Activated CD8-positive, alpha-beta memory T cell treated with anti-CD3 and anti-CD28 coated beads, Interleukin-2, amount 10 ng/mL, durations not matched to agents 7 days and 5 days (primary cell): ENCODE measurements at regions not wholly inside any gene's neighbourhood (a gene's known extent, or its start where the extent isn't known, plus 50 kb on each side); places are given as distances from the start of the nearest gene placed in this dataset.

Source experiments
- ATAC-seq: fragments of 150-1000 bp; cut with Tn5 transposase; one replicate; pipeline ENCODE4 v1.10.0; 2021; ENCODE audit warnings: moderate library complexity
- CTCF ChIA-PET: fragments of 350-600 bp; sonication (Branson Sonifier 250); formaldehyde crosslinking; loops from one replicate; lab custom pipeline; 2021; ENCODE audit warnings: antibody characterized with exemption; lab: Charles Lee
- DNase-seq: peaks from one replicate; pipeline ENCODE4 v3.0.0-alpha.2; 2020
- H3K27ac Mint-ChIP-seq: one replicate; pipeline ENCODE4 v1.8.0; 2021; ENCODE audit warnings: mild to moderate bottlenecking, mixed read lengths
- H3K27me3 Mint-ChIP-seq: one replicate; pipeline ENCODE4 v1.8.0; 2021; ENCODE audit warnings: mixed read lengths
- H3K36me3 Mint-ChIP-seq: one replicate; pipeline ENCODE4 v1.8.0; 2021; ENCODE audit warnings: mild to moderate bottlenecking, mixed read lengths
- H3K4me1 Mint-ChIP-seq: one replicate; pipeline ENCODE4 v1.8.0; 2021; ENCODE audit warnings: mixed read lengths
- H3K4me3 Mint-ChIP-seq: one replicate; pipeline ENCODE4 v1.8.0; 2021; ENCODE audit warnings: mild to moderate bottlenecking, moderate library complexity, mixed read lengths
- H3K9me3 Mint-ChIP-seq: one replicate; pipeline ENCODE4 v1.8.0; 2022; ENCODE audit warnings: low read depth, mixed read lengths

GRCh38 chrX:39728025-39728424, 369.7 kb downstream of the BCOR start:
- ATAC-seq (no peak), DNase-seq (no peak)
- Mint-ChIP-seq H3K9me3 (no peaks in the 10 kb centered on the region), H3K4me3 (no peak overlapping the region), H3K27ac (no peak overlapping the region), H3K4me1 (peaks cover 14% of the 10 kb centered on the region), H3K27me3 (peaks cover 6% of the 10 kb centered on the region), H3K36me3 (no peaks in the 10 kb centered on the region)
- CTCF ChIA-PET = no interaction called here

- DNase-seq = no peak
- no peaks in the 10 kb centered on the region for H3K9me3 Mint-ChIP-seq
- H3K27me3 Mint-ChIP-seq = no peaks in the 10 kb centered on the region
- H3K4me1 Mint-ChIP-seq = peaks cover 14% of the 10 kb centered on the region
- no peak for ATAC-seq
- no peaks in the 10 kb centered on the region for H3K36me3 Mint-ChIP-seq
- no peak overlapping the region for H3K27ac Mint-ChIP-seq
- H3K4me3 Mint-ChIP-seq = no peak overlapping the region
- CTCF ChIA-PET = no interaction called here
Observed at GRCh38 chrX:39728852-39729598, 368.7 kb downstream of the BCOR start.

- CTCF ChIA-PET = interaction anchor here (0.9 to 2.0 kb wide), 4 partner anchors 10 to 83 kb away, joined by 3 to 7 read pairs (median 3); no protein-coding TSS in a partner anchor
- Mint-ChIP-seq H3K4me3 (no peak overlapping the region), H3K27me3 (no peaks in the 10 kb centered on the region), H3K9me3 (no peaks in the 10 kb centered on the region), H3K36me3 (no peaks in the 10 kb centered on the region), H3K4me1 (peaks cover 7% of the 10 kb centered on the region), H3K27ac (no peak overlapping the region)
- ATAC-seq (no peak), DNase-seq (no peak)
Observed at GRCh38 chrX:39729981-39730661, 367.6 kb downstream of the BCOR start.

GRCh38 chrX:39730662-39731329, 367.0 kb downstream of the BCOR start:
- Mint-ChIP-seq H3K36me3 (no peaks in the 10 kb centered on the region), H3K27me3 (no peaks in the 10 kb centered on the region), H3K9me3 (no peaks in the 10 kb centered on the region), H3K4me1 (peaks cover 5% of the 10 kb centered on the region), H3K27ac (no peak overlapping the region), H3K4me3 (no peak overlapping the region)
- DNase-seq (peak; percentile 66), ATAC-seq (peak; percentile 63)
- CTCF ChIA-PET = interaction anchor here (0.7 to 2.0 kb wide), 8 partner anchors 9 to 283 kb away, joined by 3 to 7 read pairs (median 3); no protein-coding TSS in a partner anchor

- H3K4me3 Mint-ChIP-seq = no peak overlapping the region
- DNase-seq = no peak
- no peaks in the 10 kb centered on the region for H3K27me3 Mint-ChIP-seq
- CTCF ChIA-PET = interaction anchor here (0.6 to 2.0 kb wide), 9 partner anchors 9 to 421 kb away, joined by 3 to 7 read pairs (median 3); no protein-coding TSS in a partner anchor
- ATAC-seq = no peak
- peaks cover 5% of the 10 kb centered on the region for H3K4me1 Mint-ChIP-seq
- H3K36me3 Mint-ChIP-seq = no peaks in the 10 kb centered on the region
- no peak overlapping the region for H3K27ac Mint-ChIP-seq
- H3K9me3 Mint-ChIP-seq = no peaks in the 10 kb centered on the region
Observed at GRCh38 chrX:39731330-39731667, 366.5 kb downstream of the BCOR start.

- H3K9me3 Mint-ChIP-seq = no peaks in the 10 kb centered on the region
- no peaks in the 10 kb centered on the region for H3K27me3 Mint-ChIP-seq
- no peak for DNase-seq
- ATAC-seq = no peak
- no peak overlapping the region for H3K27ac Mint-ChIP-seq
- no peaks in the 10 kb centered on the region for H3K36me3 Mint-ChIP-seq
- H3K4me1 Mint-ChIP-seq = peaks cover 8% of the 10 kb centered on the region
- no peak overlapping the region for H3K4me3 Mint-ChIP-seq
- CTCF ChIA-PET = interaction anchor here (0.6 to 2.0 kb wide), 5 partner anchors 8 to 421 kb away, joined by 3 to 7 read pairs (median 3); no protein-coding TSS in a partner anchor
Observed at GRCh38 chrX:39731735-39732134, 366.0 kb downstream of the BCOR start.

- CTCF ChIA-PET = no interaction called here
- H3K27me3 Mint-ChIP-seq = no peaks in the 10 kb centered on the region
- H3K9me3 Mint-ChIP-seq = no peaks in the 10 kb centered on the region
- H3K36me3 Mint-ChIP-seq = no peaks in the 10 kb centered on the region
- no peak overlapping the region for H3K4me3 Mint-ChIP-seq
- peaks cover 9% of the 10 kb centered on the region for H3K4me1 Mint-ChIP-seq
- H3K27ac Mint-ChIP-seq = no peak overlapping the region
- DNase-seq (no peak), ATAC-seq (no peak)
Observed at GRCh38 chrX:39733745-39734144, 364.0 kb downstream of the BCOR start.

- Mint-ChIP-seq H3K36me3 (no peaks in the 10 kb centered on the region), H3K4me1 (peaks cover 9% of the 10 kb centered on the region), H3K27ac (no peak overlapping the region), H3K9me3 (no peaks in the 10 kb centered on the region), H3K27me3 (no peaks in the 10 kb centered on the region), H3K4me3 (no peak overlapping the region)
- no peak for DNase-seq
- CTCF ChIA-PET = no interaction called here
- no peak for ATAC-seq
Observed at GRCh38 chrX:39734174-39734776, 363.5 kb downstream of the BCOR start.

- H3K4me3 Mint-ChIP-seq = no peak overlapping the region
- no peaks in the 10 kb centered on the region for H3K36me3 Mint-ChIP-seq
- no peak overlapping the region for H3K27ac Mint-ChIP-seq
- no peaks in the 10 kb centered on the region for H3K27me3 Mint-ChIP-seq
- ATAC-seq (no peak), DNase-seq (no peak)
- H3K4me1 Mint-ChIP-seq = peaks cover 4% of the 10 kb centered on the region
- CTCF ChIA-PET = no interaction called here
- H3K9me3 Mint-ChIP-seq = no peaks in the 10 kb centered on the region
Observed at GRCh38 chrX:39736216-39737211, 361.2 kb downstream of the BCOR start.

GRCh38 chrX:39739585-39739984, 358.2 kb downstream of the BCOR start:
- H3K4me3 Mint-ChIP-seq = no peak overlapping the region

GRCh38 chrX:39740078-39740477, 357.7 kb downstream of the BCOR start:
- H3K9me3 Mint-ChIP-seq = no peaks in the 10 kb centered on the region
- no peak overlapping the region for H3K27ac Mint-ChIP-seq
- no peak for DNase-seq

More at GRCh38 chrX:39739585-39739984, 358.2 kb downstream of the BCOR start:
- DNase-seq (no peak), ATAC-seq (no peak)
- Mint-ChIP-seq H3K27me3 (no peaks in the 10 kb centered on the region), H3K36me3 (no peaks in the 10 kb centered on the region), H3K9me3 (no peaks in the 10 kb centered on the region), H3K4me1 (peaks cover 4% of the 10 kb centered on the region), H3K27ac (no peak overlapping the region)
- CTCF ChIA-PET = interaction anchor here (1.7 kb wide), 1 partner anchor 9 kb away, joined by 7 read pairs; no protein-coding TSS in a partner anchor

GRCh38 chrX:39741904-39742303, 355.9 kb downstream of the BCOR start:
- CTCF ChIA-PET = no interaction called here
- no peak overlapping the region for H3K27ac Mint-ChIP-seq
- H3K36me3 Mint-ChIP-seq = no peaks in the 10 kb centered on the region
- H3K27me3 Mint-ChIP-seq = no peaks in the 10 kb centered on the region
- H3K4me1 Mint-ChIP-seq = no peaks in the 10 kb centered on the region
- DNase-seq (no peak), ATAC-seq (no peak)
- H3K9me3 Mint-ChIP-seq = no peaks in the 10 kb centered on the region
- H3K4me3 Mint-ChIP-seq = no peak overlapping the region

More at GRCh38 chrX:39740078-39740477, 357.7 kb downstream of the BCOR start:
- CTCF ChIA-PET = interaction anchor here (1.7 kb wide), 1 partner anchor 9 kb away, joined by 7 read pairs; no protein-coding TSS in a partner anchor
- no peaks in the 10 kb centered on the region for H3K27me3 Mint-ChIP-seq
- peaks cover 4% of the 10 kb centered on the region for H3K4me1 Mint-ChIP-seq
- no peak for ATAC-seq
- no peak overlapping the region for H3K4me3 Mint-ChIP-seq
- H3K36me3 Mint-ChIP-seq = no peaks in the 10 kb centered on the region
